HUES48 (cell line): ENCODE measurements at regions not wholly inside any gene's neighbourhood (a gene's known extent, or its start where the extent isn't known, plus 50 kb on each side); places are given as distances from the start of the nearest gene placed in this dataset.

Experiments
- H3K27ac ChIP-seq: one replicate; pipeline ENCODE4 v1.7.0; 2013; ENCODE audit warnings: low read depth, low read length, inconsistent platforms
- H3K27me3 ChIP-seq: 2 replicates; pipeline ENCODE4 v1.6.1; 2013; ENCODE audit warnings: mild to moderate bottlenecking, low read length; ENCODE audit not compliant: control insufficient read depth, insufficient read depth
- H3K36me3 ChIP-seq: 2 replicates; pipeline ENCODE4 v1.6.1; 2013; ENCODE audit warnings: low read length; ENCODE audit not compliant: control insufficient read depth, insufficient read depth
- H3K4me1 ChIP-seq: 2 replicates; pipeline ENCODE4 v1.6.1; 2013; ENCODE audit warnings: mild to moderate bottlenecking, low read length; ENCODE audit not compliant: control insufficient read depth, insufficient read depth
- H3K4me3 ChIP-seq: 2 replicates; pipeline ENCODE4 v1.5.1; 2013; ENCODE audit warnings: mild to moderate bottlenecking, low read depth, low read length
- H3K9ac ChIP-seq: 2 replicates; pipeline ENCODE4 v1.6.1; 2013; ENCODE audit warnings: mild to moderate bottlenecking, low read depth, low read length, moderate library complexity
- H3K9me3 ChIP-seq: 2 replicates; pipeline ENCODE4 v1.6.1; 2013; ENCODE audit warnings: low read length; ENCODE audit not compliant: control insufficient read depth, insufficient read depth

GRCh38 chr12:127773520-127773919 is 493.4 kb upstream of the TMEM132C start:
- no peaks in the 10 kb centered on the region for H3K9me3 ChIP-seq
- H3K36me3 ChIP-seq: no peaks in the 10 kb centered on the region
- no peak overlapping the region for H3K9ac ChIP-seq
- no peaks in the 10 kb centered on the region for H3K4me1 ChIP-seq
- H3K27me3 ChIP-seq: no peaks in the 10 kb centered on the region
- no peak overlapping the region for H3K4me3 ChIP-seq
- no peak overlapping the region for H3K27ac ChIP-seq

GRCh38 chr12:127774828-127775227 is 492.1 kb upstream of the TMEM132C start:
- Histone ChIP-seq H3K9me3 (no peaks in the 10 kb centered on the region), H3K4me1 (no peaks in the 10 kb centered on the region), H3K27me3 (no peaks in the 10 kb centered on the region), H3K27ac (no peak overlapping the region), H3K4me3 (no peak overlapping the region), H3K36me3 (no peaks in the 10 kb centered on the region), H3K9ac (no peak overlapping the region)

- Histone ChIP-seq H3K27ac (no peak overlapping the region), H3K9ac (no peak overlapping the region), H3K4me3 (no peak overlapping the region), H3K27me3 (no peaks in the 10 kb centered on the region), H3K9me3 (no peaks in the 10 kb centered on the region), H3K36me3 (no peaks in the 10 kb centered on the region), H3K4me1 (no peaks in the 10 kb centered on the region)
These were observed 487.5 kb upstream of the TMEM132C start for GRCh38 chr12:127779301-127780045.

- Histone ChIP-seq H3K4me3 (no peak overlapping the region), H3K27me3 (no peaks in the 10 kb centered on the region), H3K36me3 (no peaks in the 10 kb centered on the region), H3K9ac (no peak overlapping the region), H3K27ac (no peak overlapping the region), H3K4me1 (no peaks in the 10 kb centered on the region), H3K9me3 (no peaks in the 10 kb centered on the region)
These were observed 486.1 kb upstream of the TMEM132C start for GRCh38 chr12:127780881-127781280.

GRCh38 chr12:127781336-127781735 is 485.6 kb upstream of the TMEM132C start:
- no peaks in the 10 kb centered on the region for H3K4me1 ChIP-seq
- no peak overlapping the region for H3K4me3 ChIP-seq
- no peaks in the 10 kb centered on the region for H3K27me3 ChIP-seq
- H3K27ac ChIP-seq: no peak overlapping the region
- no peaks in the 10 kb centered on the region for H3K9me3 ChIP-seq
- no peaks in the 10 kb centered on the region for H3K36me3 ChIP-seq
- H3K9ac ChIP-seq: no peak overlapping the region

- Histone ChIP-seq H3K9me3 (no peaks in the 10 kb centered on the region), H3K9ac (no peak overlapping the region), H3K36me3 (no peaks in the 10 kb centered on the region), H3K4me3 (no peak overlapping the region), H3K27ac (no peak overlapping the region), H3K27me3 (no peaks in the 10 kb centered on the region), H3K4me1 (no peaks in the 10 kb centered on the region)
These were observed 481.4 kb upstream of the TMEM132C start for GRCh38 chr12:127785540-127785939.

GRCh38 chr12:127785986-127786590 is 480.9 kb upstream of the TMEM132C start:
- no peaks in the 10 kb centered on the region for H3K4me1 ChIP-seq
- H3K9ac ChIP-seq: no peak overlapping the region
- no peak overlapping the region for H3K4me3 ChIP-seq

GRCh38 chr12:127787544-127787943 is 479.4 kb upstream of the TMEM132C start:
- Histone ChIP-seq H3K27ac (no peak overlapping the region), H3K27me3 (no peaks in the 10 kb centered on the region), H3K36me3 (no peaks in the 10 kb centered on the region), H3K4me1 (no peaks in the 10 kb centered on the region), H3K9ac (no peak overlapping the region), H3K9me3 (no peaks in the 10 kb centered on the region), H3K4me3 (no peak overlapping the region)

More at GRCh38 chr12:127785986-127786590, 480.9 kb upstream of the TMEM132C start:
- H3K36me3 ChIP-seq: no peaks in the 10 kb centered on the region
- H3K9me3 ChIP-seq: no peaks in the 10 kb centered on the region
- H3K27ac ChIP-seq: no peak overlapping the region
- H3K27me3 ChIP-seq: no peaks in the 10 kb centered on the region

- Histone ChIP-seq H3K27me3 (no peaks in the 10 kb centered on the region), H3K9me3 (no peaks in the 10 kb centered on the region), H3K27ac (no peak overlapping the region), H3K36me3 (no peaks in the 10 kb centered on the region), H3K4me3 (no peak overlapping the region), H3K4me1 (no peaks in the 10 kb centered on the region), H3K9ac (no peak overlapping the region)
These were observed 476.6 kb upstream of the TMEM132C start for GRCh38 chr12:127790376-127790775.

GRCh38 chr12:127791217-127791616 is 475.8 kb upstream of the TMEM132C start:
- H3K9me3 ChIP-seq: no peaks in the 10 kb centered on the region
- H3K36me3 ChIP-seq: no peaks in the 10 kb centered on the region

GRCh38 chr12:127797918-127798317 is 469.1 kb upstream of the TMEM132C start:
- no peak overlapping the region for H3K9ac ChIP-seq
- no peaks in the 10 kb centered on the region for H3K36me3 ChIP-seq
- peaks cover 10% of the 10 kb centered on the region for H3K4me1 ChIP-seq
- H3K27ac ChIP-seq: no peak overlapping the region
- no peak overlapping the region for H3K4me3 ChIP-seq
- no peaks in the 10 kb centered on the region for H3K27me3 ChIP-seq
- H3K9me3 ChIP-seq: no peaks in the 10 kb centered on the region

More at GRCh38 chr12:127791217-127791616, 475.8 kb upstream of the TMEM132C start:
- H3K27me3 ChIP-seq: no peaks in the 10 kb centered on the region
- no peaks in the 10 kb centered on the region for H3K4me1 ChIP-seq
- H3K27ac ChIP-seq: no peak overlapping the region
- H3K4me3 ChIP-seq: no peak overlapping the region
- H3K9ac ChIP-seq: no peak overlapping the region
